GM21786 (cell line): ENCODE measurements at regions not wholly inside any gene's neighbourhood (a gene's known extent, or its start where the extent isn't known, plus 50 kb on each side); places are given as distances from the start of the nearest gene placed in this dataset.
A peak's percentile ranks its signal among the peaks of the same experiment; 100 is the strongest.

ENCODE experiments used
- ATAC-seq: cut with Tn5 transposase; IDR thresholded peaks from one replicate; pipeline ENCODE4 v1.9.1; 2021; ENCODE audit not compliant: unreplicated experiment

- no peak for ATAC-seq
Observed at GRCh38 chr6:81822568-81822967, 70.1 kb upstream of the TENT5A start.

GRCh38 chr6:81821449-81821848 lies 69.0 kb upstream of the TENT5A start:
- no peak for ATAC-seq

GRCh38 chr6:81820980-81821379 lies 68.5 kb upstream of the TENT5A start:
- ATAC-seq = peak; percentile 46

DNA sequence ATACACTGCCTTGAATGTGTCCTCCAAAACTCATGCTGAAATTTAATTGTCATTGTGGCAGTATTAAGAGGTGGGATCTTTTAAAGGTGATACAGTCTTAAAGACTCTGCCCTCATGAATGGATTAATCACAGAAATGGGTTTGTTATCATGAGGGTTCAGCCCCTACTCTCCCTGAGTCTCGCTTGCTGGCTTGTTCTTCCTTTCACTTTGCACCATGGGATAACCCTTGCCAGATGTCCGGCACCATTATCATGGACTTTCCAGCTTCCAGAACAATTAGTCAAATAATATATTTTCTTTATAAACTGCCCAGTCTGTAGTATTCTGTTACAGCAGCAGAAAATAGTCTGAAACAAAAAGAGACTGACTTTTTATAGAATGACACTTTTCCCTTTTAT lies 67.9 kb upstream of the TENT5A start:
- ATAC-seq = no peak

- no peak for ATAC-seq
Observed at GRCh38 chr6:81819767-81820166, 67.3 kb upstream of the TENT5A start.

- peak; percentile 43 for ATAC-seq
Observed at GRCh38 chr6:81818901-81819361, 66.5 kb upstream of the TENT5A start.

DNA sequence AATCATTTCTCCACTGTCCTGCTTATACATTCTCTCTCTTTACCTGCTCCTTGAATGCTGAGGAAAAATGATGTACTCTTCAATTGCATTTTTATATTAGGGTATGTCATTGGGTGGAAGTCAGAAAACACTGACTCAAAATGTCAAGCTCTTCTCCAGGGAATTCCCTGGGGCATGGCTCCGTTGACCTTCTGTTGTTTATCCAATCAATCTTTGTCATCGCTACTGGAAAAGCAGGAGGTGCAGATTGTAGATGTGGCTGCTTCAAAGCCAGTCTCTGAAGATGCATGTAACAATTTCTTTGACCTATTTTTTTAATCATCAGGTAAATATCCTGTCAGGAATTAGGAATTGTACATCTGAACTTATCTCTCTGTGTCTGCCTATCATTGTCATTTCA lies 63.9 kb upstream of the TENT5A start:
- no peak for ATAC-seq

- no peak for ATAC-seq
Observed at GRCh38 chr6:81814370-81815076, 62.0 kb upstream of the TENT5A start.

DNA sequence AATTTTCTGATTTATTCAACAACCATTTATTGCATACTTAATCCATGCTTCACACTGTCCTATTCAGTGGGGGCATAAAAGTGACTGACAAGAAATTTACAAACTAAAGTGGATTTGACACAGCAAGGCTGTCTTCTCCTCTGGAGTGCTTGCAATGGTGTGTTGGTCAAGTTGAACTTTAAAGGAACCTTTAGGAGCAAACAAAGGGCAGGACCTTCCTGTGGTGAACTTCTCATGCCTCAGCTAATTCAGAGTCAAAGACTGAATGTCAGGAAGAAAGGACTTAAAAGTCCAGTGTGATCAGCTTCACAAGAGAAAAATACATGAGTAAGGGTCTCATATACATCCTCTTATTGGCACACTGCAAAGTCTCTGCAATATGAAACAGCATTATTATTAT lies 60.8 kb upstream of the TENT5A start:
- ATAC-seq = no peak

GRCh38 chr6:81812401-81812800 lies 59.9 kb upstream of the TENT5A start:
- ATAC-seq = no peak

DNA sequence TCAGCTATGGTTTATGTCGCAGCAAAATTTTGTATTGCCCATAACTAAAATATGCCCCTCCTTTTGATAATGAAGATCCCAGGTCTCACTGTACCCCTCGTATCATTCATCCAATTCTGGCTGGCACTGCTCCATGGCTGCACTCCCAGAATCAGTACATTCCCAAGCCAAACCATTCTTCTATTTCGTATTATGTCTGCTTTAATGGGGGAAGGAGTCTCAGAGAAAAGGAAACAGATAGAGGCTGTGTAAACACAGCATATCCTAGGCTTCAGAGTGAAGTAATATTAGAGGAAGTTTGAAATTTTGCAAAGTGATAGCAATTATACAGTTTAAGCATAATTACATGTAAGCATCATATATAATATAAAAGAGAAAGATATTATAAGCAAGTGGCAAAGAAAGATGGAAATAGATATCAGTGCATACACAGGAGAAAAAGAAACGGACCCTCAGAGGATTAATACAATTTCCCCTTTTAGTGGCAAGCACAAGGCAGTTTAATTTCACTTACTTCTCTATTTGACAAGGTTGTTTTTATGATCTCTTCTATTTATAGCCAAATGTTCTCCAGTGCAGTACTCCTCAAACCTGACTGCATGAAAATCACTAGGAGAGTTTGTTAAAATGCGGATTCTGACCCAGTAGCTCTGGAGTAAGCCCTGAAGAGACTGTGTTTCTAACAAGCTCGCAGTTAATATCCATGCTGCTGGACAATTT lies 56.5 kb upstream of the TENT5A start:
- no peak for ATAC-seq

DNA sequence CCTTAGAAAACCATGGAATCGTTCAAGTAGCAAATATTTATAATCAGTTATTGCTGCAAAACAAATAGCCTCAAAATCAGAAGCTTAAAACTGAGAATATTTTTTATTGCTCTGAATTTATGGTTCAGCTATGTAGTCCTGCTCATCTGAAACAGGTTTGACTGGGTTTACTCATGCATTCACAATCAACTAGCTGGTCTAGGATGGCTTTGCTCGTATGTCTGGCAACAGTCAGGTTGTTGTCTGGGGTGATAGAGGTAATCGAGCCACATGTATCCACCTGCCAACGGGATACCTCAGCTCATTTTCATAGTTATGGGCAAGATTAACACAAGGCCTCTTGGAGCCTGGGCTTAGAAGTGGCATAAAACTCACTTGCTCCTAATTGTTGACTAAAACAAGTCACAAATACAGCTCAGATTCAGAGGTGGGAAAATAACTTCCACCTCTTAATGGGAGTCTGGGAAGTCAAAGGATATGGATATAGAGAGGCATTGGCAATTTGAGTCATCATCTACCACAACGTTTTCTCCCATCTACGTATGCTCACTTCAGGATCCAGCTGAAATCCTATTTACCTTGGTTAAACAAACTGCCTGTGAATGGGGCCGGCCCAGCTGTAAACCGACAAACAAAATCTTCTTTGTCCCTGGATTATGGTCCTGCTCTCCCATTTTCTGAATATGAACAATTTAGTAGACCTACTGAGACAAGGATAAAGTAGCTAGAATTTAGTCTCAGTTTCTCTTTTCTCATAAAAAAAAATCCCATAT lies 54.5 kb upstream of the TENT5A start:
- ATAC-seq = no peak

GRCh38 chr6:81802356-81802755 lies 49.9 kb upstream of the TENT5A start:
- no peak for ATAC-seq
